ENCODE measurements at regions not wholly inside any gene's neighbourhood (a gene's known extent, or its start where the extent isn't known, plus 50 kb on each side); places are given as distances from the start of the nearest gene placed in this dataset.
"Not testable (repeated sequence)": the region's sequence is repeated elsewhere in the genome, so short reads cannot be mapped to it uniquely, and the experiment has no call there.

GRCh38 chr9:39503178-39503577, 147.7 kb downstream of the SPATA31A1 start:
- TF ChIP-seq CTCF (IDR thresholded peaks at IDR 0.05); EZH2 (IDR thresholded peaks at IDR 0.05; ENCODE audit: borderline replicate concordance, insufficient read depth, low read depth, low read length, poor library complexity, severe bottlenecking): not testable (repeated sequence)
